HCT116 (cell line): ENCODE measurements at regions not wholly inside any gene's neighbourhood (a gene's known extent, or its start where the extent isn't known, plus 50 kb on each side); places are given as distances from the start of the nearest gene placed in this dataset.

Experiments
- ATF3 ChIP-seq: IDR thresholded peaks from 2 replicates; pipeline ENCODE4 v1.6.1; 2012
- CTCF ChIP-seq, 3 experiments: fragments of 200-600 bp in 1 of 3; sonication (generic) in 1 of 3; IDR thresholded peaks in 2 of 3; conservative IDR thresholded peaks in 1 of 3; 2 replicates each; pipeline ENCODE4 v1.5.1; 2012 to 2017; ENCODE audit warnings: low read depth in 2 of 3, low read length in 2 of 3, antibody characterized with exemption in 1 of 3, borderline replicate concordance in 1 of 3, control low read depth in 1 of 3, mild to moderate bottlenecking in 1 of 3, mixed read lengths in 1 of 3, mixed run types in 1 of 3, moderate library complexity in 1 of 3; ENCODE audit not compliant: insufficient read depth in 1 of 3
- EZH2 ChIP-seq: fragments of 200-600 bp; sonication (generic); IDR thresholded peaks from 2 replicates; pipeline ENCODE4 v1.6.1; 2017; ENCODE audit warnings: antibody characterized with exemption, mixed run types
- JUND ChIP-seq: IDR thresholded peaks from 2 replicates; pipeline ENCODE4 v1.6.1; 2012
- POLR2A ChIP-seq: IDR thresholded peaks from 2 replicates; pipeline ENCODE4 v1.7.0; 2011; ENCODE audit warnings: borderline replicate concordance; ENCODE audit not compliant: insufficient read depth, insufficient read length; ENCODE audit errors: extremely low read depth
- POLR2AphosphoS5 ChIP-seq: IDR thresholded peaks from 2 replicates; pipeline ENCODE4 v1.6.1; 2011; ENCODE audit warnings: mild to moderate bottlenecking, low read depth, low read length, moderate library complexity
- SP1 ChIP-seq: IDR thresholded peaks from 2 replicates; pipeline ENCODE4 v1.6.1; 2012; ENCODE audit warnings: low read depth
- ZNF274 ChIP-seq: fragments of 200-500 bp; sonication (Bioruptor generic); IDR thresholded peaks from 2 replicates; pipeline ENCODE4 v1.6.1; 2014; ENCODE audit warnings: mild to moderate bottlenecking, low read depth, low read length, inconsistent platforms

- TF ChIP-seq CTCF (IDR thresholded peaks at IDR 0.05 in 2 of 3, conservative IDR thresholded peaks at IDR 0.05 in 1 of 3; ENCODE audit: borderline replicate concordance in 1 of 3, insufficient read depth in 1 of 3, low read depth in 2 of 3, low read length in 2 of 3), result no peak
- no peak for TF ChIP-seq ATF3
- no peak for TF ChIP-seq POLR2A
- TF ChIP-seq EZH2, result no peak
- TF ChIP-seq SP1, result no peak
- no peak for TF ChIP-seq JUND
- no peak for TF ChIP-seq POLR2AphosphoS5
- no peak for TF ChIP-seq ZNF274
Measured at GRCh38 chr10:88165849-88166271, 302.4 kb downstream of the PTEN start.
